GM18498 (cell line): ENCODE measurements at regions not wholly inside any gene's neighbourhood (a gene's known extent, or its start where the extent isn't known, plus 50 kb on each side); places are given as distances from the start of the nearest gene placed in this dataset.
"Not testable (repeated sequence)": the region's sequence is repeated elsewhere in the genome, so short reads cannot be mapped to it uniquely, and the experiment has no call there.

Experiments used
- ATAC-seq: cut with Tn5 transposase; IDR thresholded peaks from one replicate; pipeline ENCODE4 v1.9.1; 2021; ENCODE audit warnings: mild to moderate bottlenecking, moderate library complexity; ENCODE audit not compliant: unreplicated experiment

DNA sequence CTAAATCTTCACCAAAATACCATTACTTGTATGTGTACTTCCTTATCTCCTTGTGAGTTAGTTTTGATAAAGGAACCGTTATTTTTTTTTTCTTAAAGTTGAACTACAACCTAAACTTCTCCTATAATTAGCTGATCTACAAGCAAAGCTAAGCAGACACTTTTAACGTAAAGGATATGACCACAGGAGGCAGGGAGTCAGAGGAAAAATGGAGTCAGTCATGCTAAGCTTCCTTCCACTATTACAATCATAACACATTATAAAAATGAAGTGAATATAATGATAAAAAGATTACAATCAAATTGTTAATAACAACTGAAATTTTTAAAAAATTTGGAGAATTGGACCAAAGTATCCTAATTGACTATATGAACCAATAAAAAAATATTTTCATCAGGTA lies 892.6 kb downstream of the KCNT2 start:
- ATAC-seq, result no peak

DNA sequence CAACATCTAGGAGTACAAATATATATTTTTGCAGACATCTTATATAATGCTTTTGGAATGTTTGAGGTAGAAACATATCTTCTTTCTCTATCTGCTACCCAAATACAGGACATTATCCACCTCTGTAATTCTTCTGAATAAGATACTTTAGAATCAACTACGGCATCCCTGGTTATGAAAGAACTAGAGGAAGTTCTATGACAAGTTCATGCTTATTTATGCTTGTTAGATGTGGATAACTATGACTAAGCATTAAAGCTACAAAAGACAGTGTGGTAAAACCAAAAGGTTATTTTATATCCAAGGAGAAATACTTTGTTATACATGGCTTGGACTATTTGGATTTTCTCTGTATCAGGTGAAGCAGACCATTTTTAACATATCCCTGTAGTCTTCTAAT lies 894.0 kb downstream of the KCNT2 start:
- no peak for ATAC-seq

DNA sequence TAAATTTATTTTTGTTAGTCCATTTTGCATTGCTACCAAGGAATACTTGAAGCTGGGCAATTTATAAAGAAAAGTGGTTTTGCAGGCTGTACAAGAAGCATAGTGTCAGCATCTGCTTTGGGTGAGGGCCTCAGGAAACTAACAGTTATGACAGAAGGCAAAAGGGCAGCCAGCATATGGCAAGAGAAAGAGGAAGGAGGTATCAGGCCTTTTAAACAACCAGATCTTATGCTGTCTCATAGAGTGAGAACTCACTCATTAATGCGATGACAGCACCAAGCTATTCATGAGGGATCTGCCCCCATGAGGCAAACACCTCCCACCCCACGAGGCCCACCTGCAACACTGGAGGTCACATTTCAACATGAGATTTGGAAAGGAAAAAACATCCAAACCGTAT lies 898.4 kb downstream of the KCNT2 start:
- ATAC-seq, result no peak

GRCh38 chr1:195704028-195704427 lies 904.2 kb downstream of the KCNT2 start:
- ATAC-seq, result no peak

DNA sequence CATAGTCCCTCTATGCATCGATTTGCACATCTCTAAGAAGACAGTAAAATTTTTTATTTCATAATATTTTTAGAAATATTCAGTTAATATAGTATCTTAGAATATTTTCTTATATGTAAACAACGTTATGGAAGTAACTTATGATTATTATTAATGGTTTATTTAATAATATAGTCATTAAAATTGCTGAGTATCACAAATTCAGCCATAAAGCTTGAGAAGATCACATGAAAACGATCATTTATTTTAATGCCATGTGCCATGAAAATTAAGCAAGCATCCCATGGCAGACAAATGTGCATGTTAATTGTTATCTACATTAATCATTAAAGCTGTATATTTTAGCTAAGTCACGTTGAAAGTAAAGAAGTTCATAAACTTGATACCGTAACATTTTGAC lies 907.1 kb downstream of the KCNT2 start:
- ATAC-seq, result no peak

DNA sequence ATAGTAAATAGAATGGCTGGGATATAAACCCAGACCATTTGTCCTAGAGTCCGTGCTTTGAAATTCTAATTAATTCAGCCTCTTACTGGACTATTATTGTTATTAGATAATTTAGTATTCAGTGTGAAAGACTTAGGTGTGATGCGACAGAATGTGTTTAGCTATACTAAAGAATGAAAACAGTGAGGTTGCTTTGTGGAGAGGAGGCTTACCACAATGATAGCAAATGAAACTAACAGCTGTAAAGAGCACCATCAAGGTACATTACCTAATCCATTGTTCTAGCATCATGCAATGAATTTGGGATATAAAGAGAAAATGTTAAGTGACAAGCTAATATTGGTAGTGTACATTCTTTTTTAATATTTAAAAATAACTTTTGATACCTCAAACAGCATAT lies 911.1 kb downstream of the KCNT2 start:
- peak; percentile 100 for ATAC-seq

GRCh38 chr1:195686764-195687163 lies 921.5 kb downstream of the KCNT2 start:
- no peak for ATAC-seq

GRCh38 chr1:195664628-195665027 lies 943.6 kb downstream of the KCNT2 start:
- no peak for ATAC-seq

- ATAC-seq, result no peak
Measured at GRCh38 chr1:195663549-195664280, 944.5 kb downstream of the KCNT2 start.

- ATAC-seq, result no peak
Measured at GRCh38 chr1:195656780-195657179, 951.5 kb downstream of the KCNT2 start.

- not testable (repeated sequence) for ATAC-seq
Measured at GRCh38 chr1:195648875-195649274, 959.4 kb downstream of the KCNT2 start.

DNA sequence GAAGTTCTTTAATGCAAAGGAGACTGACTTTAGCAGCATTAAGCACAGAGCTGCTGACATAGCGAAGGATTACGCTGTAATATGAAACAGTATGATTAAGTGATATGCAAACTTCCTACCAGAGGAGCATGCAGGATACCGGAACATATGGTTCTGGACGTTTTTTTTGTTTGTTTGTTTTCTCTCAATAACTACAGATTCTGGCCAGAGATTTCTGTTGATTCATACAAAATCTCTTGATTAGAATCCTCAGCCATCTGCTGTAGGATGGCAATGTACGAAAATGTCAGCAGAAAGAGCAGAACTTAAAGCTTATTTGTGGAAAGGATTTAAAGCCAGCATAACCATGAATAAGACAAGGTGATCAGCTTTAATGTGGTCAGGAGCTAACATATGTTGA lies 970.7 kb downstream of the KCNT2 start:
- ATAC-seq, result no peak

DNA sequence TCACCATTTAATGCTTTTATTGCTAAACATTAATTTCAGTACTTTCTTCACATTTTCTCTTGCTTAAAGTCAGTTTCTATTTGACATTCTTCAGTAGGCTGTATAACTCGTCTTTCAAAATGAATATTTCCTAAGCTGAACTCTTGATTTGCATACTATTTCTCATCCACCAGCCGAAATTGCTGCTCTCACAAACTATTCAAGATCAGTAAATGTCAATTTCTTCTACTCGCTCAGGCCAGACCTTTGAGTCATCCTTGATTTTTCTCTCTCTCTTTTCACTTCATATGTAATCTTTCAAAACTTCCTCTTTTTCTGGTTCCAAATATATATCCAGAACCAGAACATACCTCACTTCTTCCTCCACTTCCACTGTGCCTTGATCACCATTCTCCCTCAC lies 990.0 kb downstream of the KCNT2 start:
- ATAC-seq, result no peak

DNA sequence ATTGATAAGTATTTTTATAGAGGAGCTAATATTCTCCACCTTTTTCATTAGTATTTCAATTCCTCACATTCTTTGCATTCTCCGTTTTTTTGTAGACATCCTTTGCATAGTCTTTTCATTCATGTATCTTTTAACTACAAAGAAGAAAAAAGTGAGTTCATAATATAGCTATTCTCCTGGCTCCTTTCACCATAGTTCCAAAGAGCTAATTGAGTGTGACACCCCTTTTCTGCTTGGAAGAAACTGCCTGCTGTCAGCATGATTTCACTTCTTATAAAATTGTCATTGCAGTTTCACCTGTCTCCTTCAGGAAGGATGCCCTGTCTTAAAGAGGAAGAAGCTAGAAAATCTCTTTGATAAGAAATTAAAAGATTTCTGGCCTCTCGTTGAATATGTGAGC lies 991.1 kb downstream of the KCNT2 start:
- no peak for ATAC-seq

DNA sequence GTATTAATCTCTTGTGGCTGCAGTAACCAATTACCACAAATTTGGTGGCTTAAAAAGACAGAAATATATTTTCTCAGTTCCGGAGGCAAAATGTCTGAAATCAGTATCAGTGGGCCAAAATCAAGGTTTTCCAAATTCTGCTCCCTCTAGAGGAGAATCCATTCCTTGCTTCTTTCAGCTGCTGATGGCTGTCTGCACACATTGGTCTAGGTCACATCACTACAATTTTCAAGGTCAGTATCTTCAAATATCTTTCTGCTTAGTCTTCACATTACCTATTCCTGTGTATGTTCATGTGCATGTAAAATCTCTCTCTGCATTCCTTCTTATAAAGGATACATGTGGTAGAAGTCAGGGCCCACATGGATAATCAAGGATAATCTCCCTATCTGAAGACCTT lies 999.4 kb downstream of the KCNT2 start:
- ATAC-seq, result no peak

- no peak for ATAC-seq
Measured at GRCh38 chr1:195606483-195606882, 1001.8 kb downstream of the KCNT2 start.

DNA sequence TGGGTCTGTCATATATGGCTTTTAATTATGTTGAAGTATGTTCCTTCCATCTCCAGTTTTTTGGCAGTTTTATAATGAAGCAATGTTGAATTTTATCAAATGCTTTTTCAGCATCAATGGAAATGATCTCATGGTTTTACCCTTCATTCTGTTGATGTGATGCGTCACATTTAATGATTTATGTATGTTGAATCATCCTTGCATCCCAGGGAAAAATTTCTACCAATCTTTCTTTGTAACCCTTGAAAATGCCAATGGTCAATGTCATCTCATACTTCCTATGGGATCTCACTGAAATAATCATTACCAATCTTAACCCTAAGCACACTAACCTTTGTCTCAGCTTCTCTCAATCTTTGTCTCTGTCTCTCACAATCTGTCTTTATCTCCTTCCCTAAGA lies 1004.0 kb downstream of the KCNT2 start:
- no peak for ATAC-seq

DNA sequence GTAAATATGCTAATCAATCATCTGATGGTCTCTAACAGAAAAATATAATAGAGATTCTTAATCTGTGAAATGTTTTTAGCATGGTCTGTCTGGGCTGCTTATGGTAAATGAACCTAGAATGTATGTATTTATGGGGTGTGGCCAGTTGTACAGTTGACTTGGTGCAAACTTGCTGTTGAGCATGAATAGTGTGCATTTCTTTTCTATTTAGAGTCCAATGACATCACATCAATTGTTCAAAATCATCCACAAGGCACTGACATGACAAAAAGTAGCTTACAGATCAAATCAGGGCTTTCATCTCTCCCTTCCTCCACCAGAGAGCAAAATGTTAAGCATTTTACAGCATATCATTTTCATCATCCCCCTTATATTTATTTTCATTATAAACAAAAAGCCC lies 1010.3 kb downstream of the KCNT2 start:
- ATAC-seq, result no peak

DNA sequence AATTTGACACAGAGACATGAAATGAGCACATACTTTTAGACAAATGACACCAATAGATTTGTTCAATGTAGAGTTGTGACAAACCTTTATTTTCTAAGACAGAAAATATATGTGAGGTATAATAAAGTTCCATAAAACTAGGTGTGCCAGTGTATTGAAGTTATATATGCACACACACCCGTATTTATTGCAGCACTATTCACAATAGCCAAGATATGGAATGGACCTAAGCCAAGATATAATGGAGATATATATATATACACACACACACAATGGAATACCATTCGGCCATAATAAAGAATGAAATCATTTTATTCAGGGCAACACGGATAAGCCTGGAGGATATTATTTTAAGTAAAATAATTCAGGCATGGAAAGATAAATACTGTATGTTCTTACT lies 1013.5 kb downstream of the KCNT2 start:
- no peak for ATAC-seq

DNA sequence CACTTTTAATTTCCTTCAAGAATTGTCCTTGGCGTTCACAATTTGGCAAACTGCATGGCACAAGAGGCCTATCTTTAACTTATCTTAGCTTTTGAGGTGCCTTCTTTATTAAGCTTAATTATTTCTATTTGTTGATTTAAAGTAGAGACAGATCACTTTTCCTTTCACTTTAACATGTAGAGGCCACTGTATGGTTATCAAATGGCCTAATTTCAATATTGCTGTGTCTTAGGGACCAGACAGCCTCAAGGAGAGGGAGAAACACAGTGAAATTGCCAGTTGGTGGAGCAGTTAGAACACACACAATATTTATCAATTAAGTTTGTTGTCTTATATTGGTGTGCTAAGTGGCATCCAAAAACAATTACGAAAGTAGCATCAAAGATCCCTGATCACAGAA lies 1013.9 kb downstream of the KCNT2 start:
- peak; percentile 51 for ATAC-seq

GRCh38 chr1:195591917-195592672 lies 1016.1 kb downstream of the KCNT2 start:
- no peak for ATAC-seq

DNA sequence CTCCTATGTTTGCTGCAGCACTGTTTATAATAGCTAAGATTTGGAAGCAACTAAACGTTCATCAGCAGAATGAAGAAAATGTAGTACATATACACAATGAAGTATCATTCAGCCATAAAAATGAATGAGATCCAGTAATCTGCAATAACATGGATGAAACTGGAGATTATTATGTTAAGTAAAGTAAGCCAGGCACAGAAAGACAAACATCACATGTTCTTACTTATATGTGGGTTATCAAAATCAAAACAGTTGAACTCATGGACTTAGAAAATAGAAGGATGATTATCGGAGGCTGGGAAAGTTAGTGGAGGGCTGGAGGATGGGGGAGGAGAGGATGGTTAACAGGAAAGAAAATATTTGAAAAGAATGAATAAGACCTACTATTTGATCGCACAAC lies 1017.6 kb downstream of the KCNT2 start:
- ATAC-seq, result no peak
